Endothelial cell (in vitro differentiated cells): ENCODE measurements at regions not wholly inside any gene's neighbourhood (a gene's known extent, or its start where the extent isn't known, plus 50 kb on each side); places are given as distances from the start of the nearest gene placed in this dataset.

ENCODE experiments used
- DNase-seq: peaks from one replicate; pipeline ENCODE4 v3.0.0; 2021; ENCODE audit warnings: low spot score
- H3K27ac Mint-ChIP-seq: one replicate; pipeline ENCODE4 v1.8.0; 2021; ENCODE audit warnings: mixed read lengths, inconsistent platforms; ENCODE audit not compliant: unreplicated experiment
- H3K27me3 Mint-ChIP-seq: one replicate; pipeline ENCODE4 v1.8.0; 2021; ENCODE audit warnings: mild to moderate bottlenecking, moderate library complexity, mixed read lengths, inconsistent platforms; ENCODE audit not compliant: unreplicated experiment
- H3K36me3 Mint-ChIP-seq: one replicate; pipeline ENCODE4 v1.8.0; 2021; ENCODE audit warnings: mild to moderate bottlenecking, low read depth, mixed read lengths, inconsistent platforms; ENCODE audit not compliant: unreplicated experiment
- H3K4me1 Mint-ChIP-seq: one replicate; pipeline ENCODE4 v1.8.0; 2021; ENCODE audit warnings: mild to moderate bottlenecking, mixed read lengths, inconsistent platforms; ENCODE audit not compliant: unreplicated experiment
- H3K4me3 Mint-ChIP-seq: one replicate; pipeline ENCODE4 v1.8.0; 2021; ENCODE audit warnings: mild to moderate bottlenecking, mixed read lengths, inconsistent platforms; ENCODE audit not compliant: unreplicated experiment
- H3K9me3 Mint-ChIP-seq: one replicate; pipeline ENCODE4 v1.8.0; 2021; ENCODE audit warnings: mixed read lengths, inconsistent platforms; ENCODE audit not compliant: unreplicated experiment
- TF ChIP-seq, protein P1 (sequence below): fragments of 200-600 bp; sonication (generic); IDR thresholded peaks from one replicate; pipeline ENCODE4 v1.5.0; 2021; ENCODE audit warnings: antibody characterized with exemption; ENCODE audit not compliant: unreplicated experiment

DNA sequence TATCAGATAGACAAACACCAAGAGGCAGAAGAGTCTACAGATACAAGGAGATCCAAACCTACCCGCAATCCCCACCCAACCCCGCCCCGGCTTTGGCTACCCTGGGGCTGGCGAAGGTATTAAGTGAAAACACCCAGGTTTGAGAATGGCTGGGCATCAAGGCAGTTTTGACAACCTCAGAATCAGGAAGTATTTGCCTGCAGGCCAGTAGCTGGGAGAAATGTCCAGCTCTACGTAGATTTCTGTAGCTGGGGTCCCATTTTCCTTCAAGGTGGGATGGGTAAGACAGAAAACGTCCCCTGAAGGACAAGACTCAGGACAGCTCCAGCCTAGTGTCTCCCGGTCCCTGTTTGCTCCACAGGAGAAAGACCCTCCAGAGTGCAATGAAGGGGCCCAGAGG lies 101.8 kb upstream of the ERG start:
- H3K4me3 Mint-ChIP-seq = no peak overlapping the region
- no peak overlapping the region for H3K27ac Mint-ChIP-seq
- H3K4me1 Mint-ChIP-seq = peaks cover 6% of the 10 kb centered on the region
- no peaks in the 10 kb centered on the region for H3K36me3 Mint-ChIP-seq
- DNase-seq = no peak
- no peaks in the 10 kb centered on the region for H3K9me3 Mint-ChIP-seq
- H3K27me3 Mint-ChIP-seq = no peaks in the 10 kb centered on the region
- TF ChIP-seq, protein P1, sequence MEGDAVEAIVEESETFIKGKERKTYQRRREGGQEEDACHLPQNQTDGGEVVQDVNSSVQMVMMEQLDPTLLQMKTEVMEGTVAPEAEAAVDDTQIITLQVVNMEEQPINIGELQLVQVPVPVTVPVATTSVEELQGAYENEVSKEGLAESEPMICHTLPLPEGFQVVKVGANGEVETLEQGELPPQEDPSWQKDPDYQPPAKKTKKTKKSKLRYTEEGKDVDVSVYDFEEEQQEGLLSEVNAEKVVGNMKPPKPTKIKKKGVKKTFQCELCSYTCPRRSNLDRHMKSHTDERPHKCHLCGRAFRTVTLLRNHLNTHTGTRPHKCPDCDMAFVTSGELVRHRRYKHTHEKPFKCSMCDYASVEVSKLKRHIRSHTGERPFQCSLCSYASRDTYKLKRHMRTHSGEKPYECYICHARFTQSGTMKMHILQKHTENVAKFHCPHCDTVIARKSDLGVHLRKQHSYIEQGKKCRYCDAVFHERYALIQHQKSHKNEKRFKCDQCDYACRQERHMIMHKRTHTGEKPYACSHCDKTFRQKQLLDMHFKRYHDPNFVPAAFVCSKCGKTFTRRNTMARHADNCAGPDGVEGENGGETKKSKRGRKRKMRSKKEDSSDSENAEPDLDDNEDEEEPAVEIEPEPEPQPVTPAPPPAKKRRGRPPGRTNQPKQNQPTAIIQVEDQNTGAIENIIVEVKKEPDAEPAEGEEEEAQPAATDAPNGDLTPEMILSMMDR = no peak

DNA sequence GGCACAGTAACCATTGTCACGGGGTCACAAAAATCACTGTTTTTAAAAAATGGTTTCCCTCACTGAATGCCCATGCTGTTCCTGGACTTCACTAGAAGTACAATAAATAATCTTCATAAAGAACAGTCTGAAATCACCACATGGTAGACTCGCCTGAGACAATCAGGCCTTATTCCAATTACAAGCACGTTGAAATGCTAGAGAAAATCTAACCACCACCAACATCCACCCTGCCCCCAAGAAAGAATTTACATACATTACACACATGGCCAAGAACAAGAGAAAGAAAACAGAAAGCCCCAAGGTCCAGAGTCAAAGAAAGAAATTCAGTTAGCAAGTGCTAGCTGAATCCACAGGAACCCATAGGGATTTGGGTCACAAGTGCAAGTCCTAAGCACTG lies 107.0 kb upstream of the ERG start:
- Mint-ChIP-seq H3K4me3 (no peak overlapping the region), H3K36me3 (no peaks in the 10 kb centered on the region), H3K27me3 (no peaks in the 10 kb centered on the region), H3K27ac (no peak overlapping the region), H3K4me1 (peaks cover 4% of the 10 kb centered on the region), H3K9me3 (no peaks in the 10 kb centered on the region)
- DNase-seq = no peak
- TF ChIP-seq, protein P1 = no peak

DNA sequence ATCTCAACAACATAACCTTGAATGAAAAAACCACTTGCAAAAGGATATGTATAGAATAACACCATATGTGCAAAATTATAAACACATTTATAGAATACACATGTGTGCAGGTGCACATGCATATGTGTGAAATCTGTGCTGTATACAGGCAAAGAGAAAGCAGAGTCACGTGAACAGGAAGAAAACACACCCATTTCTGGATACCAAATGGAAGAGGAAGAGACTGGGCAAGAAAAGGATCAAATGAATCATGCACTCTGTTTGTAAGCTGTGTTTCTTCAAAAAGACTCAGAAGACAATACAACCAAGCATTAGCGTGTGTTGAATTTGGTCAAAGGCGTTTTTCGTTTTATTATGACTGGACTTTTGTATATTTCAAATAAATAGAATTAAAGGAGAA lies 111.3 kb upstream of the ERG start:
- TF ChIP-seq, protein P1 = no peak
- H3K27me3 Mint-ChIP-seq = peaks cover 2% of the 10 kb centered on the region
- H3K4me1 Mint-ChIP-seq = peaks cover 11% of the 10 kb centered on the region
- no peaks in the 10 kb centered on the region for H3K36me3 Mint-ChIP-seq
- H3K27ac Mint-ChIP-seq = no peak overlapping the region
- no peaks in the 10 kb centered on the region for H3K9me3 Mint-ChIP-seq
- DNase-seq = no peak
- no peak overlapping the region for H3K4me3 Mint-ChIP-seq

DNA sequence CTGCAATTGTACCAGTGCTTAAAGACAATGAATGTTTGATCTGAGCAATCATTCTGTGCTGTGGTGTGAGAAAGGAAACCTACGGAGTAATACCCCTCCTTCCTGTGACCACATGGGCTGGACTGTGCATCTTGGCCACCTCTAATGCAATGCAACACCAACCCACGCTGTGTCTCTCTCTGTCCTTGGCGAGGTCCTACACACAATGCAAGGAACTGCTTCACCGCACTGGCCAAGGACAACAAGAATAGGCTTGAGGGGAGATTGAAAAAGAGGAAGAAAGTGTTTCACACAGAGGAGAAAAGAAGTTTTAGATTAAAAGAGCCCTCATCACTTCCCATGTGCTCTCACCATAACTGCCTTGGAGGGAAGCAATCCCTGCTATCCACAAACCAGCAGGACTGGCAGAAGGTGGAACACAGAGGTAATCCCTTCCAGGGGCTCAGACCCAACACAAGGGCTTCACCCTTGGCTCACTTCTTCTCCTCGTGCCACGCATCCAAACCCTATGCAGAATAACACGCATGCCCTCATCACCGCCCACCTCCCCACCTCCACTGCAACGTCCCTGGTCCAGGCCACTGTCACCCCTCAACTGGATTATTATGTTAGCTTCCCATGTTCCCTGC lies 112.5 kb upstream of the ERG start:
- Mint-ChIP-seq H3K27me3 (peaks cover 2% of the 10 kb centered on the region), H3K27ac (no peak overlapping the region), H3K36me3 (no peaks in the 10 kb centered on the region), H3K4me1 (peaks cover 11% of the 10 kb centered on the region), H3K4me3 (no peak overlapping the region), H3K9me3 (no peaks in the 10 kb centered on the region)
- TF ChIP-seq, protein P1 = no peak
- no peak for DNase-seq

DNA sequence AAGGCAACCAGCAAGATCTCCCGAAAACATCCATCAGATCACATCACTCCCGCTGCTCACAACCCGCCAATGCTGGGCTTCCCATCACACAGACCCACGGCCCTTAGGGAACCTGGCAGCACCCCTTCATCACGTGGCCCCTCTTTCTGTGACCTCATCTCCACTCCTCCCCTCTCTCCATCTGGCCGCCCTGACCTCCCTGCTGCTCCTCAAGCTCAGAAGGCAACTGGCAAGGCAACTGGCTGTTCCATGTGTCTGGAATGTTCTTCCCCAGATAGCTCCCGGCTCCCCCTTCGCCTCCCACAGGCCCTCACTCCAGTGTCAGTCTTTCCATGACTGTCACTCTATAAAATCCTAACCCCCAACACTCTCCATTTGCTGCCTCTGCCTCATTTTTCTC lies 113.0 kb upstream of the ERG start:
- Mint-ChIP-seq H3K4me1 (peaks cover 11% of the 10 kb centered on the region), H3K27ac (no peak overlapping the region), H3K4me3 (no peak overlapping the region), H3K27me3 (peaks cover 2% of the 10 kb centered on the region), H3K36me3 (no peaks in the 10 kb centered on the region), H3K9me3 (no peaks in the 10 kb centered on the region)
- DNase-seq = no peak
- TF ChIP-seq, protein P1 = no peak
